ENCODE measurements at regions not wholly inside any gene's neighbourhood (a gene's known extent, or its start where the extent isn't known, plus 50 kb on each side); places are given as distances from the start of the nearest gene placed in this dataset.
"Not testable (repeated sequence)": the region's sequence is repeated elsewhere in the genome, so short reads cannot be mapped to it uniquely, and the experiment has no call there.

DNA sequence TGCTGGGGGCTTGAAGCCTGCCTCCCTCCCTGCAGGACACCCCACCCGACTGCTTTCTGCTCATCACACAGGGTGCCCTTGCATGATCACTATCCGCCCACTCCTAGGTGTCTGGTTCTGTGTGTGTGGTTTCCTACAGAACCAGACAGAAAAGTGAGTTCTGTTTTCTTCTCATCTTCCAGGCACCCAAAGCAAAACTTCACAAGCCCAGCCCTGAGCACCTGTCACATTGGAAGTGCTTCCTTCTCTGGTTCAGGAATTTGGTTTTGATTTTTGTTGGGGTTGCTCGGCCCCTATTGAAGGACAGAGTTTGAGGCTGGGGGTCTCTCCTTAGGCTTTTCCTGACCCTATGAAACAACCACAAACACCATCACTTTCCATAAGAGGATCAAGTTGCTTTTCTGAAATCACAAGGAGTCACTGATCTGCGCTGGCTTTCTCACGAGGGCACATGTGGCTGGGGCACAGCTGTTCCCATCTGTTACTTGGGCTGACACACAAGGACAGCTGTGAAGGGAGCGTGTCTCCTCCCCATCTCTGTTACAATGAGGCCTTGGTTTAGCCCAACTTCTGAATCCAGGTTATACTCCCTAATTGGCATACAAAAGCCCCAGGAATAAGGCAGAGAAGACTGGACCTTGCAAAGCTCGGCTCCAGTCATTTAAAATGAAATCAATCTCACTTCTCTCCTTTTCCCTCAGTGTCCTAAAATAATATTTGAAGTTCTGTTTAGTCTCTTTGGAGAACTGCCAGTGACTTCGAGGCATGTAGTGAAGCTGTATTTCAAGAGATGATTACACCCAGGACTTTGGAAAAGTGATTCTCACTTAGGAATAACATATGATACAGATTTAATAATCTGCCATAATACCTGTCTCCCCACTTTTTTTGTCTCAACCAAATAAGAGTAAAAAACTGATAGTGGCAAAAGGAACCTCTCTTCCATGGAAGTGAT, 213.1 kb upstream of the GAS1 start:
- DNase-seq = no peak

DNA sequence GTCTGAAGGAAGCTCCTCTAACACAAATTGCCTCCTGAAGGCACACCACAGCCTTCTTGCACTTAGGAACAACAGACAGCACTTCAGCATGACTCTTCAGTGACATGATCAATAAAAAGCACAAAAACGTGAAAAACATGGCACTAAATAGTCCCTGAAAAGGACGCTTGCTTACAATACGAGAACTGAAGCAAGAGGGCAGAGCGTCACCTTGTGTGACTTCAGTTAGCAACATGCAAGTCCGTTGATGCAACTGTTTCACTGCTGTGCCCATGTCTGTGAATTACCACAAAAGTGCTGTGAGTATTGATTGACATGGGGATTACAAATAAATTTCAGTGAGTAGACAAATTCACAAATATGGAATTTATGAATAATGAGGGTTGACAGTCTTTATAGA, 219.9 kb upstream of the GAS1 start:
- DNase-seq = no peak

DNA sequence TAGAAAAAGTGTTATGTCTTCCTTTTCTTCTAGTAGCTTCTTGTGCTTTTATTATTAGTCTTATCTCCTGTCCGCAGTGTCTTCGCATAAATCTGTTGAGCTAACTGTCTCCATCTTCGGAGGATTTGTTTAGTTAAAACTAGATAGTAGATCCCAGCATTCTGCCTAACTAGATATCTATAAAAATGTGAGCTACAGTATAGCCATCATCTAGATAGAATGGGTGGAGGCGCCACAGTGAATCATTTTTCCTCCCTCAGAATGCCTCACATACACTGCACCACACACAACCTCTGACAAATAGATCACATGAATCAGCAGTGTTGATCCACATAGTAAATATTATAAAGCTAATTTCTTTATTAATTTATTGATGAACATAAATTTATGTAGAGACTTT, 220.3 kb upstream of the GAS1 start:
- no peak for DNase-seq

DNA sequence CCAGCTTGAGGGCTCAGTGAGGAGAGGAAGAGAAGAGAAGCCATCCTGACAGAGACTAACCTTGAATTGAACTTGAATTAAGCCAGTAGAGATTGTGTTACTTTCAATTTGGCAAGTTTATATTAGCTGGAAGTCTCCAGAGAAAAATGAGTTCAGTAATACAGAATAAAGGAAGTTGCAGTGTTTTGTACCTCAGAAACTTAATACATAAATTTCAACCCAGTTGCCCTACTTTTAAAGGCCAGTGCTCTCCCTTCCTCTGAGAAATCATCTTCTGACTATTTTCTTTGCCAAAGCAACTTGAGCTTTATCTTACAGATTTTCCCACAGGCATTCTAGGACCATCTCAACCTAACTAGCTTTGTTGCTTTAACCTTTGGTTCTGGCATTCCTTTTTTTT, 231.0 kb upstream of the GAS1 start:
- no peak for DNase-seq

DNA sequence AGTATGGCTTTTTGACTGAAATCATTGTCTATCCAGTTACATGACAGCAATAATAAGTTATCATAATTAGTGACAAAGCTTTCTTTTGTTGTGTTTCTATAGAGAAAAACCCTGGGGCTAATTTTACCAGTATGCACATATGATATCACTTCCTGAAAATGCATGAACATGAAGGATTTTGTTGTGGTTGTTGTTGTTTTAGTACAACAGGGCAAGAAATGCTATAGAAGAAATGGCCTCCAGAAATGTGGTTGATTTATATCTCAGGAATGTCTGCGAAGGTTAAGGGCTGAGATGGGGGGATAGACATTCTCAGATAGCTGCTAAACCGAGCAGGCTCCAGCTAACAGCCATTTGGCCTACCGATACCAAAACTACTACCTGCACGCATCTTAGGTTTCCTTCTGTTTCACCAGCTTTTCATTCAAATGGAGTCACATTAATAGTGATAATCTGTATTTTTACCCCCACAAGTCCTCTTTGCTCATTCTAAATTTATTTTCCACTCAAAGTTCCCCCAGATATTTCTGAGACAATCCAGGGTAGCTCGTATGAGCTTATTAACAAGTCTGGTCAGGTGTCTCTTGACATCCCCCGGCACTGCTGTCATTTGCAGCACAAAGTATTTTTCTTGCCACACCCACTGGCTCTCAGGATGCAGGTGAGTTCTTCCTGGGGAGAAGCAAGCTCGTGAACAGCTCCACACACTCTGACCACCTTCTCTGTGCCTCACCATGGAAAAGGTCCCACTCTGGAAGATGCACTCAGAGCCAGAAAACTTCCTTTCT, 232.4 kb upstream of the GAS1 start:
- no peak for DNase-seq

DNA sequence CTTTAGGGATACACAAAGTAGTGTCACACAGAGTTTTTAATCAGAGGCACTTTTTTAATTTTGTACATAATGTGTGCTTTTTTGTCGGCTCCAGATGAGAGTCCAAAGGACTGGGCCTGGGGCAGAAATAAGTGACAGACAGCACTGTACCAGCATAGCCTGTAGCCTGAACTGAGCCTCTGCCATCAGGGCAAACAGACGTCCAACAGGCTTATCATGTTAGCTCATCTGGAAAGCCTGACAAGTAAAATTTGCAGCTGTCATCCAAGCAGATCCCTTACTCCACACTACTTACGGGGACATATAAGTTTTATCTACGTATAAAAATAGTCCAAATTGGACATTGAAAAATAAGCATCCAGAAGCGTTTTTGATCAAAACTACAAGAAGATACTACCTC, 233.1 kb upstream of the GAS1 start:
- DNase-seq = no peak

DNA sequence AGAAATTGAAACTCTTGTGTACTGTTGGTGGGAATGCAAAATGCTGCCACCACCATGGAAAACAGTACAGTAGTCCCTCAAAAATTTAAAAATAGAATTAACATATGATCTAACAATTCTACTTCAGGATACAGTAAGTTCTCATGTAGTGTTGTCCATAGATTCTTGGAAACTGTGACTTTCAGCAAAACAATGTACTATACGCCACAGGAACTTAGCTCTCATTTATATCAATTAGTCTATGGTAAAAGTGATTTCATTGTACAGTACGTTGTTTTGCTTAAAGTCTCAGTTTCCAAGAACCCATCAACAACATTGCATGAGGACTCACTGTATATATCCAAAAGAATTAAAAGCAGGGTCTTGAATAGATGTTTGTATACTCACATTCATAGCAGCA, 233.5 kb upstream of the GAS1 start:
- DNase-seq = no peak

DNA sequence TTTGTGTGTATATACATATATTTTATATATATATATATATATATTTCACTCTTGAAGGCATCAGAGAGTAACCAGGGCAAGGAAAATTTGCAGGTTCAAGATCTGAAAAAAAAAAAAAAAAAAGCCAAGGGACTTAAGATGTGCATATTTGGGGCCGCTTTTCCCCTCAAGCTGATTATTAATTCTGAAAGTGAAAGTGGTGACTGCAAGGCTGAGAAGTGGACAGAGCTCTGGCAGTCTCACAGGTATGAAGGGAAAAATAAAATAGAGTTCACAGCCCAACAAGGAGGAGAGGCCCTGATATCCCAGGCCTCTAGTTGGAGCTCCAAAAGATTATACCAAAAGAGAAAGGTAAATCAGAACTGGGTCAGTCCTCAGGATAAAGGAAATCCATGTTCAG, 234.4 kb upstream of the GAS1 start:
- no peak for DNase-seq

DNA sequence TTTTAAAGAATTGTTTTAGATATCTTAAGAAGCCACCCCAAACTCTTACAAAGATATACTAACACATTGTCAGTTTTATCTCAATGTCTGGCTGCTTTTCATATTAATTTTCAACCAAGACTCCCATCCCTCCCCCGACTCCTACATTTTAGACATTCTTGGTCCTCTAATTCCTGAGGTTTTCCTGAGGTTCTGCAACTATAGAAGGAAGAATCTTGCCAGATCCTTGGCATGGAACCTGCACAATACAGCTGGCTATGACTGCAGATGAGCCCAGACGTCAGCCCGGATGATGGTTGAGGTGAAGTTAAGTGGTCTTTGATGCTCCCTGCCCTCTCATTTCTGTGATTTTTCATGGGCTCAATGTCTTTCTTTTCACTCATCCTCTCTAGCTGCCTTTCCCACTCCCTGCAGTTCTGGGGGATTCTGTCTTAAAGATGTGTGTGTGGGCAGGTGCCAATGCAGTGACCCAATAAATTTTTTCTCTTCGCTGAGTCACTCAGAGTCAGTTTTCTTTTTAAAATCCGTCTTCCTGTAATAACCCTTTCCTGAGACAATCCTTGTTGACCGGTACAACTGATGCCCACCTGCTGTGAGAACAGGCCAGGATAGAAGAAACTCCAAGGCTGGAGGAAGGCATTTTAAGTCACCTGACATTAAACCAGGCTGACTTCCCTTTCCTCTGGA, 237.8 kb upstream of the GAS1 start:
- no peak for DNase-seq

DNA sequence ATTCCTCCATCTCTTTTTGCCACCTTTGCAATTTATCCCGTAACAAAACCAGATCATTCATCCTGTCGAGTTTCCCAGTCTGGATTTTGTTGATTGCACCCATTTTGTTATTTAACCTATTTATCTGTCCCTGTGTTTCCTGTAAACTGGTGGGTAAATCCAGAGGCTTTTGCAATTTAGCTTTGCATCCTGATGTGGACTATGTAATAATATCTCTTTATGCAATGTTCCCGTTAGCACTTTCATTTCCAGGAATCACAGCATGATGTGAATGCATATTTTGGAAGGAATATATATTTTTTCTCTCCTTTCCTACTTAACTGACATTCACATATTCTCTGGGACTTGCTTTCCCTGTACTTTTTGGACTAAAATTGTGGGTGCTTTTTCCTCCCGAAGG, 240.3 kb upstream of the GAS1 start:
- no peak for DNase-seq

DNA sequence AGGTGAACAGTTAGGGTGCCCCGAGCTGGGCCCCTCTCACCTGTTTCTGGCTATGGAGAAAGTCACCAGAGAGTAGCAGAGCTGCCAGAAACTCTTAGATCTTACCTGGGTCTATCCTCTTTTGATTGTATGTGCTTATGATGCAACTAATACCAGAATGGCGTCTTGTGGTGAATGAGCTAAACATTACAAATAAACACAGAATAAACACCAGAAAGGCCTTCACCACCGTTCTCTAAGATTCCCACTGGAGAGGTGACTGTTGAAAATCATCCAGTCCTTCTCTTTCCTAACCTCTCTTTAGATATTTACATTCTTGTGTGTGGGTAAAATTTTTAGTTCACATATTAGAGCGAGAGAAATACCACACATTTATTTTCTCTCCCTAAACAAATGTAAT, 241.7 kb upstream of the GAS1 start:
- DNase-seq = no peak

DNA sequence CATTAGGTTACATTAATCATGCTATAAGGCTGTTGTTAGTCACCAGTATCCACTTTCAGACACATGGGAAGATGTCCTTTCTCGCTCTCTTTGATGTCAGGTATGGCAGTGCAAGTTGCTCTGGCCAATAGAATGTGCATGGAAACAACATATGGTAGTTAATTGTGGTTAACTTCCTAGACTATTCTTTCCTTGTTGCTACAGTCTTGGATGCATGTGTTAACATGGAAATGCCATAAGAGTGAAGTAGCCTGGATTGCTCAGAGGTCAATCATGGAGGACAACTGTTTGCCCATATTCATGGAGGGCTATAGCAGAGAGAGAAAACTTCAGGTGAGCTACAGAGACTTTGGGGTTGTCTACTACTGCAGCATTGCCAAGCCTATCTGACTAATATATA, 245.8 kb upstream of the GAS1 start:
- no peak for DNase-seq

DNA sequence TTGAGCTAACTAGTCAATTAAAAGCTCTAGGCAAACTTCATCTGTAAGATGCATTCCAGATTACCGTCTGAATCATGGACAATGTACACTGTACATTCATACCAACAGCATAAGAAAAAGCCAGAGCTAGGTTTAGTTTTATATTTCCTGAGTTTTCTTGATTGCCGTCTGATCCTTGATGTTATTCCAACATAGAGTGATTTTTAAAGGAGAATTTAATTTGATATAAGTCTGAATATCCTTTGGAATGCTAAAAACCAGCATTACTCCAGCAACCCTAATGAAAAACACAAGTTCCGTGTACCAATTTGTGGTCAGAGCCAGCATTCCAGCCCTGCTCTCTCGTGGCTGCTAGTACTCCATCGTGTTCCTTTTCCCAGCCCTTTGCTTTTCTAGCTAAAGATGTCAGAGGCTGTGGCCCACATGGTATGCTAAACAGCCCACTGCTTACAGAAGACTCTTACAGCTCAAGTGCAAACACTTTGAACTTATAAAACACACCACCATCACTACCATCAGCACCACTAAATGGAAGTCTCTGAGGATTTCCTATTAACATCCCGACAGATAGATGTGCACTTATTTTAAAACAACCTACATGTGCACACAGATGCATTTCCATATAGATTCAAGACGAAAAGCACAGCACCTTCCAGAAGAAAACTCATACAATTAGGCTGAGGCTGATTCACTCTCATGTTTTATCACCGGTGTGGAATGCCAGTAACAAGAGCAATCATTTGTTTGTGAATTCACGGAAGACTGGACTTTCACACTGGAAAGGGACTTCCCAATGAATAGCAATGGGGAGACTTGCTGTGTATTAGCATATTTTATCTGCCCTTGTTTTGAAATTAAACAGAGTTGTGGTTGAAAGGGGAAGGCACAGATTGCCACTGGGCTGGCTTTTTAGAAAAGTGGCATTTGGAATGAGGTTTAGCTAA, 246.9 kb upstream of the GAS1 start:
- DNase-seq = no peak

DNA sequence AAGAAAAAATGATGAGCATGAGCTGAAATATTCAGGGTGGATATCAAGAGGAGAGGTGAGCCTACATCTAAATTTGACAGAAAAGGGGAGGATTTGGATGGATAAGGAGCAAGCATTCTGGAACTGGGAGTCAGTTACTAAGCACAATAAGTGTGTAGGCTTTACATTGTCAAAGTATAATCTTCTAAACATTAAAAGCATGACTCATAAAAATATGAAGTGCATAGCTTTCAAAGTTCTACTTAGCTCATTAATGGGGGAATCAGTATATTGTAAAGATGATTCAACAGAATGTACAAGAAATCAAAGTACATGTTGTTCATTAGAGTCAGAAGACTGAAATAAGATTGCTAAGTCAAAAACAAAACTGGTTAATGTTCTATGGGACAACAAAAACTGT, 248.0 kb upstream of the GAS1 start:
- DNase-seq = no peak

DNA sequence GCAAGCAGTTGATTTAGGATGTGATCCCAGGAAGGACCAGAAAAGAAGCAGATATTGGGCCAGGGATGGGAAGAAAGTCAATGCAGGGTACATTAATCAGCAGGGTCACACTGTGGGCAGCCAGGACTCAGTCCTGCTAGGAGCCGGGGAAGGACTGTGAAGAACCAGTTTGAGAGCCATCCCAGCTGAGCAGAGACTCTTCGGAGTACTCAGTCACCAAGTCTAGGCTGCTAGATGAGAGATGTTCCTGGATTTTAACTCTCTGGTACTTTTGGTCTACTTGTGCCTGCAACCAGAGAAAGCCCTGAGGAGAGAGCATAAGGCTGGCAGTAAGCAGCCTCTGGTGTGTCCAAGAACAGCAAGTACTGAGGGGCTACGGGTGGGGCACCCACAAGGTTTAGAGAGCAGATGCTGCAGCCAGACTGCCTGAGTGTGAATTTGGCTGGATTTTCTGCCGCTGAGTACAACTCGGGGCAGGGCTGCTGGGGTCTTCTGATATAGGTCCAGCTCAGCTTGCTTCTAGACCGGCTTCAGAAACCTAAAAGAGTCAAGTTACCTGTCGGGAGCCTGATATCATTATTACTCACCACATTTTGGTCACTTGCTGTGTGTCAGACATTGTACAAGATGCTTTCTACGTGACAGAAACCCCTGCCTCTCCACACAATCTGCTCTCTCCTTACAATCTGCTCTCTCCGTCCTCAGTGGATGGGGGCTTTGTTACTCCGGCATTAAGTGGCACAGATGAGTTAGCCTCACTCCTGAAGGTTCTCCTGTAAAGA, 250.2 kb upstream of the GAS1 start:
- DNase-seq = no peak

DNA sequence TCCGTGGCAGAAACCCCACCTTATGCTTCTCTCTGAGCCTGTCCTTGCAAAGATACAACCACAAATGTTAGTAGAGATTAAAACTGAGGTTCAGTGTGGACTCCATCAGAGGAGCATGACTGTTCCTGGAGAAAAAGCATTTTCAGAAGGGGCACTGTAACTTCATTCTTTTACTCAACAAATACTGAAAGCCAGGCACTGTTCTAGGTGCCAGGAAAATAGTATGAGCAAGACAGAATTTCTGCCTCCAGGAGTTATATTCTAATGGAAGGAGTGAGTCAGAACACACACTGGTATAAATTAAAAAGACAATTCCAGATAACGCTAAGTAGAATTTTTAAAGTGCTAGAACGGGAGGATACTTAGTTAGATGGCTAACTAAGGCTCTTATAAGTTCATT, 251.4 kb upstream of the GAS1 start:
- DNase-seq = no peak

DNA sequence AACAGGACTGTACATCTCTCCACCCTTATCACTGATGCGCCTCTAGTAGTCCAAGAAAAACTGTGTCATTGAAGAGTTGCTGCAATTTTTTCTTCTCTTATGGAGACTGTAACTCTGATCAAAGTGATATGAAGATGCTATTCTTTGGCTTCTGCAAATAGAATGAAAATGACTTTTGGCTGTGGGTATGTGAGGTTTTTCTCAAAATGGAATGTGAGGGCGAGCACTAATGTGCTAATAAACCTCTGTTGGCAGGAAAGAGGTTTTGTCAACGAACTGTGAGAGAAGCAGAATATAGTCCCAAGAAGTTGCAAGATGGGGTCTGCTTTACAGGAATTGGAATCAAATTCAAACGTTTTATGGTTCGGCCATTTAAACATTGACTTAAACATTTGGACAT, 252.0 kb upstream of the GAS1 start:
- DNase-seq = no peak

DNA sequence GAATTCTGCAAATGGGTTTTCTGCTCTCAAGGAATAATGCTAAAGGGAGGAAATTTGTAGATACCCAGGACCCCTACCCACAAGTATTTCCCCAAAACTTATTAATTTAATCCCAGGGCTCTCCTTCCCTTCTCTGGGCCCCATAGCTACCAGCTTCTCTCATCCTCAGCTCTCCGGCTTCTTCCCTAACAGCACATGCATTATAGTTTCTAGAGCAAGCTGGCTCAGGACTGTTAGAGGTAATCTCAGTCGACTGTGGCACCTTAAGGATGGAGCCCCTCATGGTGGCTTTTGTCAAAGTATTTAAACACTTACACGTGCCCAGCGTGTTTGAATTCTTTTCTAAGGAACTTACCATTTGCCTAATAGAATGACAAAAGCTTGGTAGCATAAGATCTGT, 252.5 kb upstream of the GAS1 start:
- DNase-seq = no peak

DNA sequence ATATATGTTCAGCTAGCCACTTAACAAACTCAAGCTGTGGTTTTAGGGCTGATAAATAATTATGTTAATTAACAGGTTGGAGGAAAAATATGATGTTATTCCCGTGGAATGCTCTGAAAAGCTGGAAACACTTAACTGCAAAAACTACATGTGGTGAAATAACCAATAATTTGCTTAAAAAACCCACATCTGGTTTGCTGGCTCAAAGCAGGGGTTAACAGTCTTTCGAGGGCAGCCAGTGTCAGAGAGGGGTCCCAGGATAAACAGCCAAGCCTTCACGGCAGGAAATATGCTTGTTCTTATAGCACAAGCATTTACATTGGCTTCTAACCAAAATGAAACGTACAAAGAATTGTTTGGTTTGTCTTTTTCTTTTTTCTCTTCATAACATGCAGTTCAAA, 254.0 kb upstream of the GAS1 start:
- no peak for DNase-seq

DNA sequence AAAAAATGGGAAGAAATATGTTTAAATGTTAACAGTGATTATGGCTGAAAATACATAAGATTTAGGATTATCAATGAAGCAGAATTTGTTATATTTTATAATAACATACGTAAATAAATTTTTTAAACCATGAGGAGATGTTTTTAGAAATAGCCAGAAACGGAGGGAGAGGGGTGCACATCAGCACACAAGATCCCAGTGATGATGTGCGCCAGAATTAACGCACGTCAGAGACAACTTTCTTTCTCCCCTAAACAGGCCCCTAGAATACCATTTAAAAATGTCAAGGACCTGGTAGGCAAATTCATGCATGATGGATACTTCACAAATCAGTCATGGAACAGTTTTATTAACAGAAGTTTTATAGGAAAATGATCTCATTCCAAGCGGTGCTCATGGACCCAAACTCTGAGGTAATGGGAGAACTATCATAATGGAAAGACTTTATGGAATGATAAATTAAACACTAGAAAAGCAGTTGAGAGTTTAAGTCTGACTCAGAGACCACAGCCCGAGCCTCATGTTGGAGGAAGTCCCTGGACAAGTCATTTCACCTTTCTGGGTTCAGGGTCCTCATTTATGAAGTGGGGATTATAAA, 258.9 kb upstream of the GAS1 start:
- DNase-seq = no peak

DNA sequence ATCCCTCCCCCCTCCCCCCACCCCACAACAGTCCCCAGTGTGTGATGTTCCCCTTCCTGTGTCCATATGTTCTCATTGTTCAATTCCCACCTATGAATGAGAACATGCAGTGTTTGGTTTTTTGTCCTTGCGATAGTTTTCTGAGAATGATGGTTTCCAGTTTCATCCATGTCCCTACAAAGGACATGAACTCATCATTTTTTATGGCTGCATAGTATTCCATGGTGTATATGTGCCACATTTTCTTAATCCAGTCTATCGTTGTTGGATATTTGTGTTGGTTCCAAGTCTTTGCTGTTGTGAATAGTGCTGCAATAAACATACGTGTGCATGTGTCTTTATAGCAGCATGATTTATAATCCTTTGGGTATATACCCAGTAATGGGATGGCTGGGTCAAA, 263.4 kb upstream of the GAS1 start:
- DNase-seq = not testable (repeated sequence)

Data from stimulated activated CD4-positive, alpha-beta T cell treated with anti-CD3 and anti-CD28 coated beads, Interleukin-15, amount 100 ng/mL, for 24 hours (primary cell).